Superior temporal gyrus (tissue), 1 donor: ENCODE measurements at regions not wholly inside any gene's neighbourhood (a gene's known extent, or its start where the extent isn't known, plus 50 kb on each side); places are given as distances from the start of the nearest gene placed in this dataset.
A peak's percentile ranks its signal among the peaks of the same experiment; 100 is the strongest.

Source experiments
- DNase-seq: peaks from one replicate; pipeline ENCODE4 v3.0.0-alpha.2; 2016; ENCODE audit errors: extremely low spot score

GRCh38 chr6:25038300-25038699, 102.5 kb upstream of the RIPOR2 start:
- no peak for DNase-seq

GRCh38 chr6:25038999-25039398, 103.2 kb upstream of the RIPOR2 start:
- DNase-seq = no peak

- DNase-seq = no peak
These were observed 105.8 kb upstream of the RIPOR2 start for GRCh38 chr6:25041485-25042035.

- no peak for DNase-seq
These were observed 106.3 kb upstream of the RIPOR2 start for GRCh38 chr6:25042036-25042521.

- DNase-seq = no peak
These were observed 106.8 kb upstream of the RIPOR2 start for GRCh38 chr6:25042536-25042935.

- DNase-seq = no peak
These were observed 107.4 kb upstream of the RIPOR2 start for GRCh38 chr6:25042984-25043725.

- DNase-seq = no peak
These were observed 108.1 kb upstream of the RIPOR2 start for GRCh38 chr6:25043892-25044291.

GRCh38 chr6:25046942-25047341, 111.2 kb upstream of the RIPOR2 start:
- no peak for DNase-seq

GRCh38 chr6:25050356-25050755, 114.6 kb upstream of the RIPOR2 start:
- peak; percentile 70 for DNase-seq

- DNase-seq = no peak
These were observed 115.3 kb upstream of the RIPOR2 start for GRCh38 chr6:25051083-25051482.

- no peak for DNase-seq
These were observed 116.4 kb upstream of the RIPOR2 start for GRCh38 chr6:25052181-25052580.

GRCh38 chr6:25053875-25054371, 118.2 kb upstream of the RIPOR2 start:
- no peak for DNase-seq

GRCh38 chr6:25054469-25054868, 118.7 kb upstream of the RIPOR2 start:
- no peak for DNase-seq

GRCh38 chr6:25056130-25056529, 120.4 kb upstream of the RIPOR2 start:
- DNase-seq = no peak

GRCh38 chr6:25057111-25057905, 121.5 kb upstream of the RIPOR2 start:
- no peak for DNase-seq

GRCh38 chr6:25058441-25058840, 122.7 kb upstream of the RIPOR2 start:
- DNase-seq = no peak

GRCh38 chr6:25058941-25059340, 123.2 kb upstream of the RIPOR2 start:
- DNase-seq = no peak

- DNase-seq = no peak
These were observed 124.8 kb upstream of the RIPOR2 start for GRCh38 chr6:25060522-25060921.

GRCh38 chr6:25061289-25061936, 125.7 kb upstream of the RIPOR2 start:
- no peak for DNase-seq

GRCh38 chr6:25062070-25062811, 126.5 kb upstream of the RIPOR2 start:
- DNase-seq = no peak

GRCh38 chr6:25064006-25064405, 128.2 kb upstream of the RIPOR2 start:
- no peak for DNase-seq
